ENCODE measurements at regions not wholly inside any gene's neighbourhood (a gene's known extent, or its start where the extent isn't known, plus 50 kb on each side); places are given as distances from the start of the nearest gene placed in this dataset.

GRCh38 chr4:62293551-62293950 lies 1093.4 kb downstream of the ADGRL3 start:
- no peak for DNase-seq

DNA sequence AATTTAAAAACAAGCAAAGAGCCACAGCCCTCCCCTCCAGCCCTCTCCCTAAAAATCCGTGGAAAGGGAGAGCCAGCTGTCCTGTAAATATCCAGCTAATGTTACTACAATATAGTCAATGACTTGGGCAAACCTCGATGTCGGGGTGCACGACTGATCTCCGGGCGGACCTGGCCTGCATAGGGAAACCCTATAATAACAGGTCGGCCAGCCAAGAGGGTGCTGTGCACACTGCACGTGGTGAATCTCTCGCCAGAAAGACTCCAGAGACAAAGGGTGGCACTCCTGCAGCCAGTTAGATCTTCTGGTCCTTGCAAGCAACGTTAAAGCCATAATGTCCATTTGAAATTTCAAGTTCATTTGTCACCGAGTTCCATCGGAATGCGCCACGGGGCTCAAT lies 1092.8 kb downstream of the ADGRL3 start:
- DNase-seq = no peak

DNA sequence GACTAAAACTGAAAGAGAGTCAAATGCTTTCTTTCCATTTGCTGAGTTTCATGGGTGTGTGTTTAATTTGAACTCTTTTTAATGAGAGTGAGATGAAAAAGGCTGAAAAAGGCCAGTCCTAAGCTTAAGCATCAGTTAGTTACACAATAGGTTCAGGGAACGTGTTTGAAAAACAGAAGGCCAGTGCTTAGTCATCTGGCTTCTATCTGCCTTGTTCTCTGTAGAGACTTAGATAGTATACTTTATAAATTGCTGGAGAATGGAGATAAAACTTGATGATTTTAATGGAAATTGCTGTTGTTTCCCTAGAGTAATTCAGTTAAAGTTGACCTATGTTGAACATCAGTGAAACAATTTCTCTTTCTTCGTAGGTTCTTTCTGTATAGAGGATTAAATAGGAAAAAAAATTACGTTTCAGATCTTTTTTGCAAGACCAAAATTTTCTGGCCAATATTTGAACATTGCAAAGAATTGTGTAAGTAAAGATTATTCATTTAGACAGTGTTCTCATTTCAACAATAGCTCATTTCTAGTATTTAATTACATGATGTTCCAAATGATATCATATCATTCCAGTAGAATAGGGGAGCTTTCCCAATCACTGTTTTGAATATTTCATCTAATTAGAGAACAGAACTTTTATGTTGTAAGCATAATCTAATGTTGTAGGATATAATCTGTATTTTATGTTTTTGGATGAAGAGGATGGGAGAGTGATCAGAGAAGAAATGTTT lies 1088.8 kb downstream of the ADGRL3 start:
- DNase-seq = no peak

GRCh38 chr4:62285026-62285425 lies 1084.9 kb downstream of the ADGRL3 start:
- DNase-seq = no peak

DNA sequence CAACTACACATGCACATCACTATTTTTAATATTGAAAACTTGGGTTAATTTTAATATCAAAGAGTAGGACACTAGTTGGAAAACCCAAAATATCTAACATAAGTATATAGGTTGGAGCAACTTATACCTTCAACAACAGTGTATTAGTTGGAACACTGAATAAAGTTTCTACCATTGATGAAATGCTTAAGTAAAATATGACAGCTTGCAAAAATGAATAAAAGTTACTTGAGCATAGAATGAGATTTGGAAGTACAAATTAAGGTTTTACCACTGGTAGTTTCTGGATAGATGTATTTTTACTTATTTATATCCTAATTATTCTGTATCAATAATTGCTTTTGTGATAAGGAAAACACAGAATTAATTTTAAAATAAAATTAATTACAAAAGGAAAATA lies 1079.6 kb downstream of the ADGRL3 start:
- DNase-seq = no peak

- DNase-seq = no peak
Observed at GRCh38 chr4:62275470-62275869, 1075.3 kb downstream of the ADGRL3 start.

GRCh38 chr4:62274782-62275181 lies 1074.7 kb downstream of the ADGRL3 start:
- DNase-seq = no peak

DNA sequence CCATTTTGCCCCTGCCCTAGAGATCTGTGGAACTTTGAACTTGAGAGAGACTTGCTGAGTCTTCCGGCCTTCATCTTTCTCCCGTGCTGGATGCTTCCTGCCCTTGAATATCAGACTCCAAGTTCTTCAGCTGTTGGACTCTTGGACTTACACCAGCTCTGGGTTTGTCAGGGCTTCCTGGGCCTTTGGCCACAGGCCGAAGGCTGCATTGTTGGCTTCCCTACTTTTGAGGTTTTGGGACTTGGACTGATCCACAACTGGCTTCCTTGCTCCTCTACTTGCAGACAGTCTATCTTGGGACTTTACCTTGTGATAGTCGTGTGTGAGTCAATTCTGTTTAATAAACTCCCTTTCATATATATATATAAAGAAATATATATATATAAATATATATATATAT lies 1071.0 kb downstream of the ADGRL3 start:
- DNase-seq = no peak

DNA sequence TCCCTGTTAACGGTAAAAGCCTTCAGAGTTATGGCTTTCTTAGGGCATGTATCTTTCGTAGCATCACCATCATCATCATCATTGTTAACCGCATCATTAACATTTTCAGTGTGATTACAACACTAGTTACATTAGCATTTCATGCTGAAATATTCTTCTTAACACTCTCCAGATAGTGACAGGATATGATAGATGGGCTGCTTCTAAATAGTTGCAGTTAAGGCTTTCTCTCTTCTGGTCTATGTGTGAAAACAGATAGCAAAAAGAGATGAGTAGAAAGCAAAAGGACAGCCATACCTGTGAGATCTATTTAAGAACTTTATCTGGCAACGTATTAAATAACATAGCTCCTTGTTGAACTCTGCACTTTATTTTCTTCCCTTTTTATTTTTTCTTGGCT lies 1069.8 kb downstream of the ADGRL3 start:
- DNase-seq = no peak

DNA sequence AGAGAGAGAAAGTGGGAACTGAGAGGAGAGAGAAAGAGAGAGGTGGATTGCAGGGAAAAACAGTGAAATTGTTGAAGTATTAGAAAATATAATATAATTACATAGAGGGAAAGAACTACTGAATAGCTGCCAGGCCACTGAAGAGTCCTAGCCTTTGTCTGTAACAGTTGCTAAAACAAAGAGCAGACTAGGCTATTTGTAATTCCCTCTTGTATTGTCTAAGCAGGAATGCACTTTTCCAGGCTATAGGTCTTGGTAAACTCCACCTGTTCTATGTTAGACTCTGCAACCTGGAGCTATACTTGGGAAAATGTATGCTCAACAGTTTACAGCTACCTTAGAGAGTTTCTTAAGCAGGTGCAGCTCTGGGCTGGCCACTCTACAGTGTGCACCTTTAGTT lies 1063.3 kb downstream of the ADGRL3 start:
- no peak for DNase-seq

GRCh38 chr4:62262676-62263075 lies 1062.5 kb downstream of the ADGRL3 start:
- DNase-seq = no peak

DNA sequence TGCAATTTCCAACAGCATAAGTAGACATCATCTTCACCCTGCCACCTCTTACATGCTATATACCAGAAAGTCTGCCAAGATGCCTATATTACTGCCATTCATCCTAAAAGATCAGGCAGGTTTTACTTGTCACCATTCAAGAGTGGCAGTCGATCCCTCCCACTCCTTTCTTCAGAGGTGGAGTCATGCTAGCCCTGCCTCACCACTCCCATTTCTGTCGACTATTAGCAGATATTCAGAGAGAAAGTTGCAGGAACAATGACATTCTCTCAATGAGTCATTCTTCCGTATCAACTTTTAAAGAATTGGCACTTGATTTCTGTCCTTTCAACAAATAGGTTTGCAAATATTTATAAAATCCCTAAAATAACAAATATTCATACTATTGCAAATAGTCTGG lies 1060.1 kb downstream of the ADGRL3 start:
- DNase-seq = no peak

DNA sequence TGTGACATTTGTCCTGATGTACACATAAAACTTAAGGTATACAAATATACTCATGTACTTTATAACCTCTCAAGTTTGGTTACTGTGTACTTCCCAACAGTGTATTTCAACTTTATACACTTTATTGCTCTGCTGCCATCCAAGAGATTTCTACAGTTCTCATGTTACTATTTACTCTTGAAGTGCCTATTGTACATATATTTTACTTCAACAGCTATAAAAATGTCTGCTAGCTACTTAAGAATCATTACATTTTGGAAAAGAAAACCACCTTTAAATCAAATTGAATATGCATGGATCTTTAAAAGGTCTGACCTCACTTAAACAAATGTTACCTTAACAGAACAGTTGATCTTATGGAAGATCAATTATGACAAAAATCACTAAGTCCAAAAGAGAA lies 1056.4 kb downstream of the ADGRL3 start:
- DNase-seq = no peak

DNA sequence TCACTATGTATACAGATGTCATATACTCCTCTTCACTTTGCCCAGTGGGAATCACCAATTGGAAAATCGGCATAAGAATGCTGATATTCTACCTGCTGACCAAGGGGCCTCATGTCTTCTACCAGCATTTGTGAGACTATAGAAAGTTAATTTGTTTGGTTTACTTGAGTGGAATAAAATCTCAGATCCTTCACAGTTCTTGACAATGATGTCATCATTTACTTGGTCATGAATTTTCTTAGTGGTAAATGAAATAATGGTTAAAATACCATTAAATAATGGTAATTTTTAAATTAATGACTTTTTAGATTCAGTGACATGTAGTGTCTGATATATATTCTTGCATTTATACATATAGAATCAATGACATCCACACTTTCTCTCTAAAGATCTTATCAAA lies 1052.6 kb downstream of the ADGRL3 start:
- no peak for DNase-seq

DNA sequence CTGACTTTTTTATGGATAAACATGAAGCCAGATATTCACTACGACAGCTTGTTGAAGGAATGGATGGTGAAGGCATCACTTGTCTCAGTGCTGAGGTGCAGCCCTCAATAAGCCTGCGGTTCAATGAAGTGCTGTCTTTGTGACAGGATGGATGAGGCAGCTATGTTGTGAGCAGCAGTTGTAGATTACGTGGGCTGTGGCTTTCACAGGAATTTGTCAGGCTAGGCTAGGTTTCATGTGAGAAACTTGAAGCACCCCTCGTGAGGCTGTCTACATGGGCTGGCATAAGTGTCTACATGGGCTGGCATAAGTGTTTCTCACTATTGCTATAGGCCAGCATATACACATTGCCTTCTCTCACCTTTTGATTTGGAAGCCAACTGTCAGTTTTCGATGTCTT lies 1050.0 kb downstream of the ADGRL3 start:
- no peak for DNase-seq

- no peak for DNase-seq
Observed at GRCh38 chr4:62243895-62244294, 1043.8 kb downstream of the ADGRL3 start.

- no peak for DNase-seq
Observed at GRCh38 chr4:62235911-62236310, 1035.8 kb downstream of the ADGRL3 start.

- DNase-seq = no peak
Observed at GRCh38 chr4:62232814-62233213, 1032.7 kb downstream of the ADGRL3 start.

- no peak for DNase-seq
Observed at GRCh38 chr4:62231994-62232393, 1031.9 kb downstream of the ADGRL3 start.

DNA sequence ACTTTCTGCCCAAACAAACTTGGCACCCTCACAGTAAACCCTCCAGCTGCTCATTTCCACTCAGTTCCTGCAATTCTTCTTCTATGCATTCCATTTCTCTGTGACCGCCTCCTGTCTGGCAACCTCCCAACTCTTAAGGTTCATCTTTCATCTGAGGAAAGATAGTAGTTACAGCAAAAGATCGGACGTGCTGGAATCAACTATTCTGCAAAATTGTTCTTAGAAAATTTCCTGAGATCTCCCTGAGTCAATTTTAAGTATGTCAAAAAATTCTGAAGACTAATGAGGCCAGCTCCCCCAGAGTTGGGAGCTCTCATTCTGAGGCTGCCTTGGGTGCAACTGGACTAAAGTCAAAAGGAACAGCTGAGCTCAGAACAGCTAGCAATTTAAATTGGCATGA lies 1026.0 kb downstream of the ADGRL3 start:
- DNase-seq = no peak

DNA sequence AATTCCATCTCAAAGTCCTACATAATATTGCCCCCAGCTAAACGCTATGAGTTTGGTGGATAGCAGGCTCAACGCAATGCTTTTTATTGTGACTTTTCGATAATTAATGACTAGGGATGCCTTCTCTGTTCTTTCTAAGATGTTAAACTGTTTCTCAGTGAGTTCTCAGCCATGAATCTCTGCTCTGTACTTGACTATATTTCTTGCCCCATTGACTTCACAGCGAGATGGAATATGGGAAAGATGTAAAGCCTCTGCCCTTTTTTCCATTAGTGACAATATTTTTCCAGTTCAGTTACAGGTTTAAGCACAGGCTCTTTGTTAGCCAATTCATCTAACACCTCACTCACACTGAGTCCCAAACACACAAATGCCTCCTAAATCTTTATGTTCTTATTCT lies 1022.0 kb downstream of the ADGRL3 start:
- DNase-seq = no peak

- DNase-seq = no peak
Observed at GRCh38 chr4:62210486-62210885, 1010.4 kb downstream of the ADGRL3 start.

- DNase-seq = no peak
Observed at GRCh38 chr4:62209757-62210485, 1009.8 kb downstream of the ADGRL3 start.

DNA sequence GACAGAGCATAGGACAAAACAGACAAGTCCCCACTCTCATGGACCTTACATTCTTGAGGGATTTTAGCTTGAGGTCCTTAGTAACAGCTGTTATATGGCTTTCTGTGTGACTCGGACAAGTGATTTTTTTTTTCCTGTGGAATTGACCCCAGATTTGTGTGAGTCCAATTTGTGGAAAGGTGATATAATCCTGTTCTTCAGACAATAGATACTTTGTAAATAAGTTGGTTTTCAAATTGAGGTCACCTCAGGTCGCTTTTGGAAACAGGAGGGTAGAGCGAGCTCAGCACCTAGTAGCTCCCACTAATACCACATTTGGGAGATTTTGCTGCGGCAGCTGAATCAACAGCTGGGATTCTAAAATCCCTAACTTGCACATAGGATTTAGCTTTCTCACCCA lies 1008.8 kb downstream of the ADGRL3 start:
- DNase-seq = no peak

DNA sequence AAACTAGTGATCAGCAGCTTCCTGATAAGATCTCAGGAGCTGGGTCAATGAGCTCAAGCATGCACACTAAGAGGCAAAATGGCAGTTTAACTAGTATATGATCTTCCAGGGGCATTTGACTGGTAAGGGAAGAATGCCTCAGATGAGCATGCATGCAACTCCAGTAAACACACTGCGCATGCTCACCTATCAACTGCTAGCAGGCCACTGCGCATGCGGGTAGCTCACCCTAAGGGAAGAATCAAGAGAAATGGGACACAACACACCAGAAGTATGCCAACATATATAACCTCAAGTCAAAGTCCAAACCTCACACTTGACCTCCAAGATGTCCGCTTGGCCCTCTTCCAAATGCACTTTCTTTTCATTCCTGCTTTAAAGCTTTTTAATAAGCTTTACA lies 1004.0 kb downstream of the ADGRL3 start:
- no peak for DNase-seq

All from NCI-H1436 (cell line).